ENCODE measurements at regions not wholly inside any gene's neighbourhood (a gene's known extent, or its start where the extent isn't known, plus 50 kb on each side); places are given as distances from the start of the nearest gene placed in this dataset.

DNA sequence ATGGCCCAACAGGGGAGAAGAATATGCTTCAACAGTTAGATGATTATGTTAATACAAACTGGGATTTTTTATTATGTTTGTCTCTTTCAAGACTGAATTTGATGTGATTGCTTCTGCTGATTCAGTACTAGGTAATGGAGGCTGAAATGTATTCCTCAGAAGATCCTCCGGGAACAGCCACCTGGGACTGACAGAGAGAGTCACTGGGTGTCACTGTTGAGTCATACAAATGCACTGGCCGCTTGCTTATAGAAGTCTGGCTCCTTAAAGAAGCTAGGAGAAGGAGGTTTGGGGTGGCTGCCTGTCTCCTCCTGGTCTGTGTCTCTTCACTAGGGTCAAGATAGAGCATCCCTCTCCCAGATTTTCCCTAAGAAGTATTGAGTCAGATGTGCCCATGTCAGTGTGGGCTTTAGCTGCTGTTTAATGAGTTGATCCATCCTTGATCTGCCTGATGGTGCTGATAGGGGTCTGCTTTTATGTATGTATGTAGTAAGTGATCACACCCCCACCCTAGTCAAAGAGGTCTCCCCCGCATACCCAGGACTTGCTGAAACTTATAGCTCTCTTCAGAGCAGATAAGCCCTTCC, 773.4 kb downstream of the BRINP1 start:
- TF ChIP-seq, protein P1, sequence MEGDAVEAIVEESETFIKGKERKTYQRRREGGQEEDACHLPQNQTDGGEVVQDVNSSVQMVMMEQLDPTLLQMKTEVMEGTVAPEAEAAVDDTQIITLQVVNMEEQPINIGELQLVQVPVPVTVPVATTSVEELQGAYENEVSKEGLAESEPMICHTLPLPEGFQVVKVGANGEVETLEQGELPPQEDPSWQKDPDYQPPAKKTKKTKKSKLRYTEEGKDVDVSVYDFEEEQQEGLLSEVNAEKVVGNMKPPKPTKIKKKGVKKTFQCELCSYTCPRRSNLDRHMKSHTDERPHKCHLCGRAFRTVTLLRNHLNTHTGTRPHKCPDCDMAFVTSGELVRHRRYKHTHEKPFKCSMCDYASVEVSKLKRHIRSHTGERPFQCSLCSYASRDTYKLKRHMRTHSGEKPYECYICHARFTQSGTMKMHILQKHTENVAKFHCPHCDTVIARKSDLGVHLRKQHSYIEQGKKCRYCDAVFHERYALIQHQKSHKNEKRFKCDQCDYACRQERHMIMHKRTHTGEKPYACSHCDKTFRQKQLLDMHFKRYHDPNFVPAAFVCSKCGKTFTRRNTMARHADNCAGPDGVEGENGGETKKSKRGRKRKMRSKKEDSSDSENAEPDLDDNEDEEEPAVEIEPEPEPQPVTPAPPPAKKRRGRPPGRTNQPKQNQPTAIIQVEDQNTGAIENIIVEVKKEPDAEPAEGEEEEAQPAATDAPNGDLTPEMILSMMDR (IDR thresholded peaks at IDR 0.05; ENCODE audit: insufficient read depth, low read length) = no peak
- no peak for TF ChIP-seq POLR2AphosphoS5 (IDR thresholded peaks at IDR 0.05; ENCODE audit: low read depth)

All from HL-60 (cell line).